BJ (cell line): ENCODE measurements at regions not wholly inside any gene's neighbourhood (a gene's known extent, or its start where the extent isn't known, plus 50 kb on each side); places are given as distances from the start of the nearest gene placed in this dataset.
A peak's percentile ranks its signal among the peaks of the same experiment; 100 is the strongest.

Experiments used
- CTCF ChIA-PET: fragments of 350-600 bp; formaldehyde crosslinking; extraction: SDS; loops from one replicate; lab custom pipeline; 2021; ENCODE audit warnings: antibody characterized with exemption, inconsistent platforms; lab: Yijun Ruan, JAX
- POLR2A ChIA-PET: fragments of 300-600 bp; sonication (Branson Sonifier 250); formaldehyde crosslinking; extraction: SDS; loops from one replicate; lab custom pipeline; 2021; ENCODE audit warnings: antibody characterized with exemption; lab: Charles Lee
- DNase-seq: peaks from one replicate; pipeline ENCODE4 v3.0.0-alpha.2; 2011; ENCODE audit warnings: low read depth
- H3K27me3 ChIP-seq: 2 replicates; pipeline ENCODE4 v1.6.0; 2011; ENCODE audit warnings: low read length; ENCODE audit not compliant: control insufficient read depth, insufficient read depth
- H3K36me3 ChIP-seq: 2 replicates; pipeline ENCODE4 v1.5.1; 2011; ENCODE audit warnings: low read length; ENCODE audit not compliant: control insufficient read depth, insufficient read depth
- H3K4me3 ChIP-seq: 2 replicates; pipeline ENCODE4 v1.5.1; 2011; ENCODE audit warnings: low read depth, mild to moderate bottlenecking, control low read depth, low read length
- CTCF ChIP-seq: IDR thresholded peaks from 2 replicates; pipeline ENCODE4 v1.5.1; 2011; ENCODE audit warnings: low read depth, mild to moderate bottlenecking, control low read depth, inconsistent platforms, low read length, moderate library complexity; ENCODE audit not compliant: insufficient read depth

GRCh38 chr2:7499018-7499417 is 581.8 kb downstream of the RNF144A start:
- H3K4me3 ChIP-seq = no peak overlapping the region
- ChIA-PET POLR2A (no interaction called here), CTCF (no interaction called here)
- no peaks in the 10 kb centered on the region for H3K27me3 ChIP-seq
- no peak for TF ChIP-seq CTCF
- H3K36me3 ChIP-seq = no peaks in the 10 kb centered on the region
- no peak for DNase-seq

GRCh38 chr2:7502336-7502735 is 585.1 kb downstream of the RNF144A start:
- Histone ChIP-seq H3K36me3 (no peaks in the 10 kb centered on the region), H3K4me3 (no peak overlapping the region), H3K27me3 (no peaks in the 10 kb centered on the region)
- ChIA-PET CTCF (no interaction called here), POLR2A (no interaction called here)
- no peak for DNase-seq
- no peak for TF ChIP-seq CTCF

- Histone ChIP-seq H3K4me3 (no peak overlapping the region), H3K36me3 (no peaks in the 10 kb centered on the region), H3K27me3 (no peaks in the 10 kb centered on the region)
- peak; percentile 20 for DNase-seq
- ChIA-PET POLR2A (no interaction called here), CTCF (no interaction called here)
- no peak for TF ChIP-seq CTCF
These were observed 591.2 kb downstream of the RNF144A start for GRCh38 chr2:7508296-7508943.

GRCh38 chr2:7510353-7510752 is 593.1 kb downstream of the RNF144A start:
- 0 out of 2 replicates have a peak, but pooled peaks have one; percentile 5 for TF ChIP-seq CTCF
- ChIA-PET POLR2A (no interaction called here), CTCF (interaction anchor here (0.6 kb wide), 1 partner anchor 321 kb away, joined by 3 read pairs; no protein-coding TSS in a partner anchor)
- DNase-seq = no peak
- no peak overlapping the region for H3K4me3 ChIP-seq
- H3K36me3 ChIP-seq = no peaks in the 10 kb centered on the region
- H3K27me3 ChIP-seq = no peaks in the 10 kb centered on the region

DNA sequence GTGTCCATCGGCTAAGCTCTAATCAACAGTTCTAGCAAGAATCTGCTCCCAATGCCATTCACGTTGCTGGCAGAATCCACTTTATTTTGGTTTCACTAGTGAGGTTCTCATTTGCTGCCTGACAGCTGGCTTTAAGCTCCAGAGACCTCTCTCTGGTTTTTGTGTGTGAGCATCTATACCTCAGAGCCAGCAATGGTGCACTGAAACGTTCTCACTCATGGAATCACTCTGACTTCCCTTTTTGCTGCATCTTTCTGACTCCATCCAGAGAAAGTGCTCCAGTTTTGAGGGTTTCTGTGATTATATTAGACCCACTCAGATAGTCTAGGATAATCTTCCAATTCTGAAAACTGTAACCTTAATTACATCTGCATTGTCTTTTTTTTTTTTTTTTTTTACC is 596.6 kb downstream of the RNF144A start:
- TF ChIP-seq CTCF = no peak
- POLR2A ChIA-PET = no interaction called here
- no peak for DNase-seq
- Histone ChIP-seq H3K4me3 (no peak overlapping the region), H3K36me3 (no peaks in the 10 kb centered on the region), H3K27me3 (no peaks in the 10 kb centered on the region)
- CTCF ChIA-PET = no interaction called here
